CD4-positive, alpha-beta T cell treated with Interleukin-21 for 1 hour (primary cell): ENCODE measurements at regions not wholly inside any gene's neighbourhood (a gene's known extent, or its start where the extent isn't known, plus 50 kb on each side); places are given as distances from the start of the nearest gene placed in this dataset.

ENCODE experiments used
- DNase-seq: peaks from one replicate; pipeline ENCODE4 v3.0.0-alpha.2; 2020

- no peak for DNase-seq
Observed at GRCh38 chr6:112806163-112806865, 459.2 kb downstream of the RFPL4B start.

DNA sequence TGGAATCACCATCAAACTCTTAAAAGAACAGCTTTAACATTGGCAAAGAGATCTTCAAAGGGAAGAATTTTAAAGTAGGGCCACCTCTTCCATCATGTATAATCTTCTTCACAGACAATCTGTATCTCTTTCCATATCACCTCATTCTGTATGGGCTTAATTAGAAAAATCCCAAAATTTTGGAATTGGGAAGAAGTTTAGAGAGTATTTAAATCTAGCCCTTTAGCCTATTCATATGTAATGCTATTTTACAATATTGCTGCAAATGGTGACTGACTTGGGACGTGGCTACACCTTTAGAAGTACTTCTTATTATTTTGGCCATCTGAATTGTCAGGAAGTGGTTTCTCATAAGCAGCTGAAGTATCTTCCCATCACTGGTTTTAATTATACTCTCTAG is 474.3 kb downstream of the RFPL4B start:
- DNase-seq: no peak

DNA sequence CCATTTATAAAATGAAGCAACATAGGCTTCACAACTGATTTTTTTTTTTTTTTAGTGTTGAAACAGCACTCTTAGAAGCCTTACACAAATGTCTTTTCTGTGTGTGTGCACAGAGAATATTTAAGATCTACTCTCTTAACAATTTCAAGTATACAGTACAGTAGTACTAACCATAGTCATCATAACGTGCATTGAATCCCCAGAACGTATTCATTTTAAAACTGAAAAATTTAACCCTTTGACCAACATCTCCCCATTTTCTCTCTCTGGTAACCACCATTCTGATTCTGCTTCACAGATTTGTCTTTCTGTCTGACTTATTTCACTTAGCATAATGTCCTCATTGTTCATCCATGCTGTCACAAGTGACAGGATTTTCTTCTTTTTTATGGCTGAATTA is 475.6 kb downstream of the RFPL4B start:
- DNase-seq: no peak

DNA sequence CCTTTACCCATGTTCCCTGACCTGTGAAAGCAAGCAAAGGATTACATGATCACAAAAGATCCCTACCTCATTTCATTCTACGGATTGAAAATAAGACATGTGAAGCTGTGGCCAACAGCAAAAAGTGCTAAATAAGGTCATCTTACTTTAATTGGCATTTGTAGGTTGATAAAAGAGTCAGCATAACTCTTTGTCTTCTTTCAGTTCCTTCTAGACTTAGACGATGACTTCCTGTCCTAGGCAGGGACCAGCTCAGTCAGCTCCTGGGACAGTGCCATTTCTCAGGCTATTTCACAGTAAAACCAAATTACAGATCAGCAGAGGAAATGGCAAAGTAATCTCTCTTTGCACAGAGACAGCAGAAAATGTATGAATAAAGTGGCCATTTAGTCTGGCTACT is 480.7 kb downstream of the RFPL4B start:
- no peak for DNase-seq

GRCh38 chr6:112831022-112831421 is 483.9 kb downstream of the RFPL4B start:
- no peak for DNase-seq

DNA sequence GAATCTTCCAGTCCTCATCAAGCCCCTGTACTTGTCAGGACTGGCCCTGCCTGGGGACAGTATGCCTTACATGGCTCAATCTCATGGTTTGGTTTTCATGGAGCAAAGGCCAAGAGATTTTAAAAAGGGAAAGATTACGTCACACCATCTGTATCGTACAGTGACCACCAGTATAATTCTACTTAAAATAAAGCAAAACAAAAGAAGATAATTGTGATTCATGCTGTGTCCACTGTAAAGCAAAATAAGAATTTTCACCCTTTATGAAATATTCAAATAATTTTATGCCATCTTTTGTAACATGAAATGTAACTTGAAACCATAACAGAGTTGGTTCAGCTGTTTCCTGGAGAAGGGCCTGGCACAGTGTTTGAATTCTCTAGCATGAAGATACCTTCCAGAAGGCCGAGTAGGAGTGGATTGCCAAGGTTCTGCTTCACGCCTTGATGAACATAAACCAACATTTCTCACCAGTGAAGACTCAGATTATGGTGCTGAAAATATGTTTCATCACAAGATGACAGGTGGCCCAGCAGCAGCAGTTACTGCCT is 486.5 kb downstream of the RFPL4B start:
- DNase-seq: no peak

DNA sequence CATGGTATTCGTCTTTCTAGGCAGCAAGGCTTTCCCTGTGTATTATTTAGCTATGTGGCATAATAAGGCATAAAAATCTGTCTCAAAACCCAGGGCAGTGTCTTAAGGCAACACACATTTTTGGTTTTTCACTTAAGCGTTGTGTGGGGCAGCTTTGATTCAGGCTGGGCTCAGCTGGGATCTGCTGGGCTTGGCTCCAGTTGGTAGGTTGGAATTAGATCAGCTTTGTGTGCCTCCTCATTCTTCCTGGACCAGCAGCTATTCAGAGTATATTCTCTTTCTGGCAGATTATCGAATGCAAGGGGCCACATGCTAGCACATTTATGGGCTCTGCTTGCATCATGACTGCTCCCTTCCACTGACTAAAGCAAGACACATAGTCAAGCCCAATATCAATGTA is 487.9 kb downstream of the RFPL4B start:
- DNase-seq: no peak

DNA sequence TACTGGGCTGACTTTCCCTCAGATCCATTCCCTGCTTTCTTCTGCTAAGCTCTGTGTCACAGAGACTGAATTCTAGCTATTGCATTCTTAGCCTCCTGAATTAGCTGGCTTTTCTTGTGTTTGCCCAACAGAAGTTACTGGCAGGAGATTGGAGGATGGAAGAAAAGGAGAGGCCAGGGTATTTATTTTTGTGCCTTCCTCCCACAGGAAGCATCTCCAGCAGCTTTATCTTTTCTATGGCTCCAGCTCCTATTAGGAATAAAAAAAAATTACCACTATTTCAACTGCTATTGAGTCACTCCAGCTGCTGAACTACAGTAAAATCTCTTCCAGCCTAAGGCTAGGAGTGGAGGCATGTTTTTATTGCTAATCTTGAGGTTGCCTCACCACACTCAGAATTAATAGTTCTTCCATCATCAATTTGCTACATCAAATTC is 492.4 kb downstream of the RFPL4B start:
- DNase-seq: no peak

DNA sequence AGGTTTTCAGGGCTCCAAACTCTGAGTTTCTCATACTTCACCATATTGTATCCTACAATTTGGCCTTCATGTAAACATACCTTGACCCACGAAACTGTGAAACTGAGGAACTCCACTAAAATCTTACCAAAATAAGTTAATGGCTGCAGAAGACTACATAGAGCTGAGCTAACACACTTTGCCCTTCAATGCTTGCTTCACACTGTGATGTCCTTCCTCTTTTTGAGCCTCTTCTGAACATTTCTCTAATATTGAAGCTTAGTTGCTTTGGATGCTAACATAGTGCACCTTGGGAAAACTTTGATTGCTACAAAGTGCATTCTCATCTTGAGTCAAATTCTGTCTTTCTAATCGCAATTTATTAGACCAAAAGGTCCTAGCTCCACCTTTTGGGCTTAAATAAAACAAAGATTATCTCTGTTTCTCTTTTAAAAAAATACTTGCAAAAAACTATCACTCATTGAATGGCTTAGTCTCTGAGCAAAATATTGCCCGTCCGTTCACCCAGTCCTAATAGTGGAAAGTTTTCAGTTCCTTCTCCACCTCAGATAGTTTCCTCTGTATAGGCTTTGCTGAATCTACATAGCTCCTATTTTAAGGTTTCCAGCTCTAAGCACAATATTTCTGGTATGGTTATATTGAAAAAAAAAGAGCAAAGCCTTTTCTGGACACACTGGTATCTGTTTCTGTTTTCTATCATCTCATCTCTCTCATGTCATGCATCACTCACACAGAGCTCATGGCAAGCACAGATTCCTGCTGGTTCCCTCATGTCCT is 494.6 kb downstream of the RFPL4B start:
- DNase-seq: no peak

DNA sequence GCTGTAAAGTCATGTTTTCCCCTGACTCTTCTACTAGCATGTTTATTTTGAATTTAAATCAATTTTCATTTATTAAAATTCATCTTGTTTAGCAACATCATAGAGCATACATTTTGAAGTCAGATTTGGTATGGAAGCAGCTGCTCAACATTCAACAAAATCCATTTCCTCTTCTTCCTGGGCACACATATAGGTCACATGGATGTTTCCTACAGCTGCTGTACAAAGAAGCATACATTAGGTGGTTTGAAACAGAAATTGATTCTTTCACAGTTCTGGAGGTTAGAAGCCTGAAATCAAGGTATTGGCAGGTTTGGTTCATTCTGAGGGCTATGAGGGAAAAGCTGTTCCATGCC is 495.2 kb downstream of the RFPL4B start:
- DNase-seq: no peak

GRCh38 chr6:112846681-112847080 is 499.6 kb downstream of the RFPL4B start:
- no peak for DNase-seq

GRCh38 chr6:112851146-112851545 is 504.0 kb downstream of the RFPL4B start:
- DNase-seq: no peak

DNA sequence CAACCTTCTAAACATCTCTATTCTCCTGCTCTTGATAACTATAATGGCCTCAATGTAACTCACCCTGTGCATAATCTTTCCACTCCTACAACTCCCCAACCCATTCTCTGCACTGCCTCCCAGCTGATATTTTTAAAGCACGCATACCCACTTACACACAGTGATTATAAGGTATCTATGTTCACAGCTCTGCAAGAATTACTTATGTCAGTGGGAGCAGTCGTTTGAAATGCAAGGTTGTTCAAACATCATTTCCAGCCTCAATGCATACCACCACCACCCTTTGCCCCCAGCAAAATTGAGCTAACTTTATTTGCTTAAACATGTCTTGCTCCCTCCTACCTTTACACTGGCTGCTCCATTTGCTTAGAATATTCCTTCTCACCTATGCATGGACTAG is 506.0 kb downstream of the RFPL4B start:
- DNase-seq: no peak

DNA sequence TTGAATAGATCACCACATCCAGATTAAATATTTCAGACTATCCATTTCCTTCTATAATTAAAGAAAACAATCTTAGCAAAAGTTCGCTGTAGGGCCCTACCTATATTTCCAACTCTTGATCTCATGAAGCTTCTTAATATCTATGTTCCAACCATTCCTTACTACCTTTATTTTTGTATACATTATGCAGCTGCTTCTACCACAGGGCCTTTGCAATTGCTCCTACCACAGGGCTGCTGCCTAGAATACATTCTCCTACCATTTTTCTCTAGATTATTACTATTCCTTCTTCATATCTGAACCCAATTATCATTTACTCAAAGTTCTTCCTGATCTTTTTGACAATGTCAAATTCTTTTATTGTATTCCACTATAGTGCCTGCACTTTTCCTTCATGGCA is 516.6 kb downstream of the RFPL4B start:
- no peak for DNase-seq

GRCh38 chr6:112865131-112865530 is 518.0 kb downstream of the RFPL4B start:
- DNase-seq: no peak

GRCh38 chr6:112874881-112875280 is 527.8 kb downstream of the RFPL4B start:
- DNase-seq: no peak

- DNase-seq: no peak
Observed at GRCh38 chr6:112877134-112878100, 530.3 kb downstream of the RFPL4B start.

DNA sequence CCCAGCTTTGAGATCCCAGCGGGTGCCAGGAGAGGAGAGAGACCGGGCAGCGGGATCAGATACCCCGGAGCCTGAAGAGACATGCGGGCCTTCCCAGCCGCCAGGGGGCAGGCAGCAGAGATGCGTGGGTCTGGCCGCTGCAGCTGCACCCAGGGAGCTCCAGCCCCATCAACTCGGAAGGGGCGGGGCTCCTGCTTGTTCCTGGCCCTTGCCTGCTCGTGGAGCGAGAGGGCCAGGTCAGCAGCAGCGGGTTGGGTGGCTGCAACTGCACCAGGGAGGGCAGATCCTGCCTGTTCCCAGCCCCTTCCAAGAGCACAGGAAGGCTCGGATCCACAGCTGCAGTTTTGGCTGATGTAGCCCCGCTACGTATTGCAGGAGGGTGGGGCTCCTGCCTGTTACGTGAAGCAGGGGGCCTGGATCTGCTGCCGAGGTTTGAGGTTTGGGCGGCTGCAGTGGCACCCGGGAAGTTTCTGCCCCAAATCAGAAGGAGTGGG is 532.8 kb downstream of the RFPL4B start:
- DNase-seq: no peak

GRCh38 chr6:112881027-112881426 is 533.9 kb downstream of the RFPL4B start:
- no peak for DNase-seq

DNA sequence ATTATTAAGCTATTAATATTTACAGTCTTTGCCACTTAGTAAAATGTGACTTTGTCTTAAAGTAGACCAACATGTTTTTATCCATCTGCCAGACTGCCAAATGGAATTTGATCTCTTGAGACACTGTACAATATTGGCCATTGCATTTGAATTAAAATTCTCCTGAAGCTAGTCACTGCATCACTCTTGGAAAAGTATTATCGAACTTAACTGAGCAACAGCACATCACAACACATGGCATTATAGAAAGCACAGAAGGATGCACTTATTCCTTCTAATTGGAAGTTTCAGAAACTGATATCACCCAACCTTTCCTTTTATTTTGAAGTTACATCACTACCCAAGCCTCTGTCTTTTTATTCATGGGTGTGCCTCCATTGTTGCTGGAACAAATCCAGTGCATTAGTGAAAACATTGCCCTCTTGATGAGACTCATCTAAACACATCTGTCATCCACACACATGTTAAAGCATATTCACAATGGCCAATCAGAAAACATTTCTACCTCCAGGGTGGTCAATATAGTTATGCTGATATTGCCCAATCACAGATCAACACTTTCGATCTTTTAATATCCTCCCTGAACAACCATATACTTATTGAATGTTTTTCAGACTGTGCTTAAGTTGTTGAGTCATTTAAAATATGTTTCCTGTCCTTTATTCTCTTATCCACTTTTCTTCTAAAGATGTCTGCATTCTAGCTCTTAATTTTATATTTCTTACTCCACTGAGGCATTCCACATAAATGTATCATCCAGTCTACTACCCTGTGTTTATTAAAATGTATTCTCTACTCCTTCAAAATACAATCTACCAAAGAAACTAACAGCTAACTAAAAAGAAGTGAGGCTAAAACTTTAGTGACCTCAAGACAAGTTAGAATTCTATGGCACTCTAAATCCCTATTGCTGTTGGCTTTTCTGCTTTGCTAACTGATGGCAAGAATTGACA is 535.0 kb downstream of the RFPL4B start:
- no peak for DNase-seq

- no peak for DNase-seq
Observed at GRCh38 chr6:112883095-112883494, 536.0 kb downstream of the RFPL4B start.

- no peak for DNase-seq
Observed at GRCh38 chr6:112886415-112886814, 539.3 kb downstream of the RFPL4B start.
